ENCODE measurements at regions not wholly inside any gene's neighbourhood (a gene's known extent, or its start where the extent isn't known, plus 50 kb on each side); places are given as distances from the start of the nearest gene placed in this dataset.

- TF ChIP-seq CTCF (optimal IDR thresholded peaks at IDR 0.05 in 1 of 3, IDR thresholded peaks at IDR 0.05 in 1 of 3, conservative IDR thresholded peaks at IDR 0.05 in 1 of 3; ENCODE audit: extremely low read depth in 1 of 3, insufficient read depth in 2 of 3, low read length in 3 of 3) (no peak), EZH2 (IDR thresholded peaks at IDR 0.05; ENCODE audit: low read length) (no peak)
Observed at GRCh38 chr20:6305536-6305935, 182.7 kb upstream of the FERMT1 start.

Data from keratinocyte (primary cell).